NCI-H1048 (cell line): ENCODE measurements at regions not wholly inside any gene's neighbourhood (a gene's known extent, or its start where the extent isn't known, plus 50 kb on each side); places are given as distances from the start of the nearest gene placed in this dataset.

Experiments
- DNase-seq: peaks from one replicate; lab custom pipeline; 2025; lab: John Stamatoyannopoulos, UW

DNA sequence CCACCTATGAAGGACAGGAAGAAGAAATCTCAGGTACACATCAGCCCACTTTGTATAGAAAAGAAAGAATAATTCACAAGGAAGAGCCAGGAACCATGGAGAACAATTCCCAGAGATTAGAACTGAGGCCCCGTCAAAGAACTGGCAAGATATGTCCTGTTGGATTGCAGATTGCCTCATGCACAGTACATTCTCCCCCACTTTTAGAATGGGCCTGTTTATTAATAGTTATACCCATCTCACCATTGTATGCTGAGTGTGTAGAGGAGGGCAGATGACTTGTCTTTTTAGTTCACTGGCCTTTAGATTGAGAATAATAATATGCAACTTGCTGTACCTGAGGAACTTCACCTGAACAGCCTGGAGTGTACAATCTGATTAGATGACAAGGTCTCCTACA is 315.6 kb upstream of the HAND2 start:
- DNase-seq, result no peak

GRCh38 chr4:173839865-173840264 is 309.8 kb upstream of the HAND2 start:
- DNase-seq, result no peak

- DNase-seq, result no peak
Observed at GRCh38 chr4:173837517-173837916, 307.5 kb upstream of the HAND2 start.

DNA sequence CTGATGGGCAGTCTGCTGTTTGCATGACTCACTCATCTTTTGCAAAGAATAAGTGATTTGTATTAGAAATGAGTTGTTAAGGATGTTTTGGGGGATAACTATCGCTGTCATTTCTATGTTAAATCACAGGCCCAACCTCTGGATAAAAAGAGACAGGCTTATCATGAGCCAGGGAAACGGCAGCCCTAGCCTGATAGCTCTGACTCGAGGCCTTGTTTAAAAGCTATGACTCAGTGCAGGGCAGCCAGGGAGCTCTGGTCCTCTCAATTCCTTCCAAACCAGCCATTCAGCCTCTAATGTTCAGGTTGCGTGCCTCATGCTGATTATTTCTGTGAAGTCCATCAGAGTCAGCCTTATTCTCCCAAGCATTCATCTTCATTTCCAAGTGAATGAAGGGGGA is 305.9 kb upstream of the HAND2 start:
- DNase-seq, result no peak

- DNase-seq, result no peak
Observed at GRCh38 chr4:173834151-173834550, 304.1 kb upstream of the HAND2 start.

GRCh38 chr4:173829565-173829964 is 299.5 kb upstream of the HAND2 start:
- DNase-seq, result no peak

GRCh38 chr4:173827707-173828106 is 297.7 kb upstream of the HAND2 start:
- no peak for DNase-seq

GRCh38 chr4:173821876-173822275 is 291.8 kb upstream of the HAND2 start:
- no peak for DNase-seq

GRCh38 chr4:173821036-173821435 is 291.0 kb upstream of the HAND2 start:
- no peak for DNase-seq

DNA sequence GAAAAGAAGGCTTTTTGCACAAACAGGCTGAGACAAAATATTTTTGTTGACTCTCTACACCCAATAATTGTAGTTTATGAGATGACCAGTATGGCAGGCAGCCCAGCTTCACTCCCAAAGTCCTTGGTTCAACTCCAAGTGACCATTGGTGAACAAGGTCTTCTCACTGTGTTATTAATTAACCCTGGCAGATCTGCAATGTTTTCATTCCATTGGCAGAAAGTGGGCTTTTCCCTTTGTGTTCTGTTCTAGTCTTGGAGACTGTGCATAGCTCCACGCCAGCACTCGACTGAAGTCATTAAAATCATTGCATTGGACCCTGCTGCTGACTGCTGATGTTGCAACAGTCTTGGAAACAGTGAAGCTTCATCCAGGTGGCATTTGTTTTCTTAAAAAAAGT is 277.3 kb upstream of the HAND2 start:
- no peak for DNase-seq

- no peak for DNase-seq
Observed at GRCh38 chr4:173805884-173806283, 275.9 kb upstream of the HAND2 start.

- DNase-seq, result no peak
Observed at GRCh38 chr4:173802662-173803022, 272.6 kb upstream of the HAND2 start.

DNA sequence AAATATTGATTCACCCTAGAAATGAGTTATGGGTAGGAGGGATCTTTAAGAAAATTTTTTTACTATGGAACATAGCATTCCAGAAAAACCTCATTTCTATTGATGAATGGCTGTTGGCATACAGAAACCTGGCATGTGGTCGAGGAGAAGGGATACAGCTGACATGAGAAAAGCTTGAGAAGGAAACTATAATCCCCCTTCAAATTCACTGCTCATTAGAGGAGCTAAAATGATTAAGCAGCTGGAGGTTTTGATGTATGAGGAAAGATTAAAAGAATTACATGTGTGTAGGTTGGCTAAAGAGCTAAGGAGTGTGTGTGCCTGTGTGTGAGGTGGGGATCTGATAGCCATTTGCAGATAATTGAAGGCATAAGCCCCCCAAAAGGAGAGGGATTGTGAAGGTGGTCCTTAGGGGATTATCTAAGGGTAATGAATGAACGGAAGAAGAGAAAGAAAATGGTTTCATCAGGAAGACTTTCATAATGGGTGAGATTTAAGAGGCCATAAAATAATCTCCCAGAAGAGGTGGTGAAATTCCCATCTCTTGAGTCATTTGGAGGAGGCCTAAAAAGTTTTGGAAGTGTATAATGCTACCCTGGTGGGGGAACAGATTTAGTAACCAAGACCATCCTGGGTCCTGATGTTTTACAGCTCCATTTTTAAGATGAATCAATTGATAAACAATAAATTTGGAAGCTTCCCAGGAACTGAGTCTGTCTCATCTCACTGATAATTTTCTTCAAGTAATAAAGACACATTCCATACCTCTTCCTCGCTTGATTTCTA is 272.0 kb upstream of the HAND2 start:
- no peak for DNase-seq

DNA sequence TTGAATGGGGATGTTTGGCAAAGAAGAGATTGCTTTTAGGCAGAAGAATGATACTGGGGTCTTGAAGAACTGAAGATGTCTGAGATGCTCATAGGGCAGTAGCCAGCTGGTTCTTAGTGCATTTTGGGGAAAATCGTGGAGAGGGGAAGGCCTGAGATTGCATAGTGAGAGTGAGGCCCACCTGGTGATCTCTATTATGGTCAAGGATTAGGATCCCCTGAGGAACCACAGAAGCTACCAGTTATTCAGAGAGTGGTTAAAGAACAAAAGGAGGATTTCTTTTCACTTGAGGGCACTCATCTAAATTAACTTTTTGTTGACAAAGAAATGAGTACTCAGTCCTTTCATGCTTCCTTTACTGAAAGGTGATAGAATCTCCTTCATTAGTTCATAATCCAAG is 271.3 kb upstream of the HAND2 start:
- no peak for DNase-seq

- DNase-seq, result no peak
Observed at GRCh38 chr4:173797296-173797695, 267.3 kb upstream of the HAND2 start.

DNA sequence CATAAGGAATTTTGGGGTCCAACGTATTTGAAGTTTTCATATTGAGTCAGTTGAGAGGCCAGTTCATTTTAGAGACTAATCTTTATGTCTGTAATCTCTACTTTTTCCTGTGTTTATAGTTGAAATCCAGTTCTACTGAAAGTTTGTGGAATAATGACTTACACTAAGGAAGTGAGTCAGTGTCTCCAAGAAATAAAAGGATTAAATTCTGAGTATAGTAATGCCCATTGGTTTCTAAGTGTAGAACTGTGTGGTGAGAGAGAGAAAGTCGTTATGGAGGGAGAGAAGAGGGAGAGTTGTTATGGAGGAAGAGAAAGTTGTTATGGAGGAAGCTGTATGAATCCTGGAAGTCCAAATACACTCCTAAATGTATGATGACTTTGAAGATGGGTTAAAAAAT is 264.6 kb upstream of the HAND2 start:
- DNase-seq, result no peak

DNA sequence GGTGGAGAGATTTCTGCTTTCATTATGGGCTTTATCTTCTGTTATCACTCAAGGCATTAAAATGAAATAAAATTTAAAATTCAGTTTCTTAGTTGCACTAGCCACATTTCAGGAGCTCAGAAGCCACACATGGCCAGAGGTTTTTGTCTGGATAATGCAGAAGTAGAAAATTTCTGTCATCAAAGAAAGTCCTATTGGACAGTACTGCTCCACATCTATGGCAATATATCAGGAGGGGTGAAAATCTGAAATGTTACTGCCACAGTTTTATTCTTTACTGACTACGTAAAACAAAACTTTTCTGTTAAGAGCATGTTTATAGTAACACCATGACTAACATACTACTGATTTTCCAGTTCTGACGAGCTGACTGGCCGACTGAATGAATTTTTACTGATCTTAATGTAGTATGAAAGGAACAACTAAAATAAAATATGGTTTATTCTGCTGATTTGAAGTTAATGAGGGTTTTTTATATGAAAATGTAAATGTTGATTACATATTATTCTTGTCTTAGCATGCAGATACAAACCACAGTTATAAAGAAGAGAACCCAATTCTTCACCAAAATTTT is 264.0 kb upstream of the HAND2 start:
- DNase-seq, result no peak

DNA sequence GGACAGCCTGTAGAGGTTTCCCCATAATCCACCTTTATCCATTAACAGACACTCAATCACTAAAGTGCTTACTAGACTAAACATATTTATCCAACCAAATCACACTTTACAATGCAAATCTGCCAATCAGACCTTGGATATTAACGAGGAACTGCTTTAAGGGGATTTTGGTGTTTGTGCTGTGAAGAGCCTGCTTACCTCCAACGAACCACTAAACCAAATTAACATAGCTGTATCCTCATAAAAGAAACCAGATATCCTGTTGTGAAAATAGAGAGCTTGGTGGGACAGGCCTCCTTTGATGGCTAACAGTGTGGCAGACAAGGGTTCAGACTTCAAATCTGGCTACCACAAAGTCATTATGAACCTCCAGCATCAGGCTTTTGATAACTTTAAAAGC is 252.6 kb upstream of the HAND2 start:
- DNase-seq, result no peak

DNA sequence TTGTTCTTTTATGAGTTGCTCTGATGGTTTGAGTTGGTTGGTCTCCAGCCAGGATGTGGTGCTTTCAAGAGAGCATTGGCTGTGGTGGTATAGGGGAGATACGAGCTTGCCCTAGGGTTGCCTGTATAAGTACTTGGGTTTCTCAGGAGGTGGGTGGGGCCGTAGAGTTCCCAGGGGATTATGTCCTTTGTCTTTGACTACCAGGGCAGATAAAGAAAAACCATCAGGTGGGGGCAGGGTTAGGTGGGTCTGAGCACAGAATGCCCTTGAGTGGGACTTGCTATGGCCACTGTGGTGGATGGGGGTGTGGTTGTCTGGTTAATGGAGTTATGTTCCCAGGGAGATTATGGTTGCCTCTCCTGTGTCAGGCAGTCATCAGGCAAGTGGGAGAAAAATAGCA is 247.9 kb upstream of the HAND2 start:
- no peak for DNase-seq

- no peak for DNase-seq
Observed at GRCh38 chr4:173777421-173777820, 247.4 kb upstream of the HAND2 start.

DNA sequence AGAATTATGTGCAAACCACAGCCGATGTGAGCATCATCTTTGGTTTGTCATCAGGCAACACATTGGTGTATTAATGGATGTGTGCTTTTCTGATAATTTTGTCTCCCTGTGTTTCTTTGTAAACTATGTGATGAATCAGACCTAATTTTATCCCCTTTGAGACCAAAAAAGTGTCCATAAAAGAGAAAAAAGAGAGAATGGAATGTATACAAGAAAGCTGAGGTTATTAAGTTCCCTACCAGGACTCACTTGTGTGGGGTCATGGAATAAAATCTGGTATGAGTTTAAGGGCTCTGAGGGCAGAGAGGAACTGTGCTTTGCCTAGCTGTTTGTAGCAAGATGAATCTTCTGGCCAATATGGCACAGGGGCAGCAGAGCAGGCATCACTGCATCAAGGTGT is 239.5 kb upstream of the HAND2 start:
- DNase-seq, result no peak

- no peak for DNase-seq
Observed at GRCh38 chr4:173767650-173768049, 237.6 kb upstream of the HAND2 start.

- no peak for DNase-seq
Observed at GRCh38 chr4:173766171-173766600, 236.2 kb upstream of the HAND2 start.

DNA sequence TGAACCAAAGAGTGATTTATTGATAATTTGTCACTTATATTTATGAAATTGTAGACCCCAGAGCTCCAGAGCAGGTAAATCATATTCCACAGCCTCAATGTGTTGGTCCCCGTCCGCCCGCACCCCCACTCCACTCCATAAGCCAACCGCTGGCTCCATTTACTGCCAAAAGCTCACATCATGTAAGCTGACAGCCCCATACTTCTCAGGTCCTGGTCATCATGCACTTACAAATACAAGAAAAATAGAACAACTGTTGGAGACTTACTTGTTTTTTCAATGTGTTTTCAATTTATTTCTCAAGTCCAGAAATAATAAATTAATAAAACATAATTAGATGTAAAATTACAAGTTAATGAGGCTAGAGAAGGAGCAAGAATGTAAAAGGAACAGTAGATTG is 235.7 kb upstream of the HAND2 start:
- no peak for DNase-seq
